ENCODE measurements at regions not wholly inside any gene's neighbourhood (a gene's known extent, or its start where the extent isn't known, plus 50 kb on each side); places are given as distances from the start of the nearest gene placed in this dataset.

- H3K4me1 Mint-ChIP-seq, result no peaks in the 10 kb centered on the region
- no peak overlapping the region for H3K4me2 ChIP-seq (ENCODE audit: insufficient read depth, insufficient read length, low read length)
- H4K8ac ChIP-seq (replicated peaks; ENCODE audit: insufficient read length, low read depth, low read length), result no peak overlapping the region
- H3K4me1 ChIP-seq (ENCODE audit: insufficient read depth, low read length), result no peaks in the 10 kb centered on the region
- H3K9ac ChIP-seq (ENCODE audit: extremely low read depth, insufficient read length, low read length), result no peak overlapping the region
- H2BK20ac ChIP-seq (ENCODE audit: low read depth, low read length, poor library complexity, severe bottlenecking), result no peak overlapping the region
- H4K91ac ChIP-seq (ENCODE audit: insufficient read length, low read depth, low read length), result no peak overlapping the region
- no peak overlapping the region for H2AFZ ChIP-seq (ENCODE audit: low read length)
- DNase-seq, result no peak
- H2BK15ac ChIP-seq (ENCODE audit: low read depth, low read length), result no peak overlapping the region
- no peak overlapping the region for H3K27ac ChIP-seq (ENCODE audit: insufficient read length, low read depth, low read length)
- no peak overlapping the region for H4K5ac ChIP-seq (ENCODE audit: insufficient read length, low read depth, low read length)
- H3T11ph ChIP-seq (ENCODE audit: low read length), result no peak overlapping the region
- H3K27ac Mint-ChIP-seq, result no peak overlapping the region
- peaks cover 4 to 5% of the 10 kb centered on the region in 2 experiments; a peak in 3 of 5 replicates for H3K9me3 Mint-ChIP-seq
- no peak overlapping the region for H2BK120ac ChIP-seq (ENCODE audit: low read depth, low read length, poor library complexity, severe bottlenecking)
- H3K79me2 ChIP-seq (ENCODE audit: insufficient read depth, low read length), result no peaks in the 10 kb centered on the region
- no peak overlapping the region for H3K56ac ChIP-seq (ENCODE audit: insufficient read length, low read depth, low read length)
- no peak overlapping the region for H3K23ac ChIP-seq (ENCODE audit: insufficient read length, low read depth, low read length)
- H3K4me3 Mint-ChIP-seq, result no peak overlapping the region
- no peak overlapping the region for H2AK5ac ChIP-seq (ENCODE audit: insufficient read length, low read length)
- no peaks in the 10 kb centered on the region for H3K27me3 ChIP-seq (ENCODE audit: insufficient read depth, low read length)
- no CpG with 5 or more reads among the region's 8 CpGs for WGBS (ENCODE audit: extremely low coverage, insufficient read length, low lambda C conversion rate)
- no peak overlapping the region for H2BK5ac ChIP-seq (ENCODE audit: insufficient read length, low read length)
- no peaks in the 10 kb centered on the region for H3K9me3 ChIP-seq (ENCODE audit: control insufficient read depth, low read depth, low read length)
- H3K36me3 Mint-ChIP-seq (ENCODE audit: insufficient read depth in 1 of 3, low read depth in 3 of 3), result peaks cover 3 to 16% (median 14%) of the 10 kb centered on the region in 3 experiments; a peak in 6 of 7 replicates
- H2BK12ac ChIP-seq (ENCODE audit: insufficient read length, low read depth, low read length), result no peak overlapping the region
- no peak overlapping the region for H3K4ac ChIP-seq (ENCODE audit: low read depth, low read length)
- TF ChIP-seq CTCF (conservative IDR thresholded peaks at IDR 0.05), result no peak
- H3K23me2 ChIP-seq (ENCODE audit: insufficient read length, low read depth, low read length, poor library complexity, severe bottlenecking), result no peaks in the 10 kb centered on the region
- H3K79me1 ChIP-seq (ENCODE audit: insufficient read depth, low read depth, low read length, poor library complexity, severe bottlenecking), result no peaks in the 10 kb centered on the region
- no peak overlapping the region for H3K18ac ChIP-seq (ENCODE audit: insufficient read length, low read depth, low read length)
- no peaks in the 10 kb centered on the region for H3K27me3 Mint-ChIP-seq (ENCODE audit: low read depth)
- H3K14ac ChIP-seq (ENCODE audit: insufficient read depth, low read length), result no peak overlapping the region
- H4K20me1 ChIP-seq (ENCODE audit: control insufficient read depth, insufficient read depth, insufficient read length), result no peaks in the 10 kb centered on the region
Observed at GRCh38 chr2:10185046-10185445, 62.5 kb downstream of the RRM2 start.
